Right lobe of liver (tissue), 6 donors: ENCODE measurements at regions not wholly inside any gene's neighbourhood (a gene's known extent, or its start where the extent isn't known, plus 50 kb on each side); places are given as distances from the start of the nearest gene placed in this dataset.
"Not testable (repeated sequence)": the region's sequence is repeated elsewhere in the genome, so short reads cannot be mapped to it uniquely, and the experiment has no call there.

ENCODE experiments used
- ATAC-seq, 4 donors: fragments of 200-7000 bp; cut with Tn5 transposase; one replicate each; pipeline ENCODE4 v1.9.1; 2020; ENCODE audit warnings: mild to moderate bottlenecking in 4 of 4, moderate library complexity in 4 of 4
- DNase-seq, 3 donors: peaks; one replicate each; pipeline ENCODE4 v3.0.0-alpha.2; 2020
- H3K27ac ChIP-seq, 3 donors: fragments of 200-600 bp; one replicate each; pipeline ENCODE4 v1.8.0; 2022
- H3K27me3 ChIP-seq, 2 donors: fragments of 200-600 bp; one replicate each; pipeline ENCODE4 v1.8.0; 2022
- H3K36me3 ChIP-seq, 4 donors: fragments of 200-600 bp; sonication (generic) in 1 of 4; one replicate each; pipeline versions ENCODE4 v1.5.1 to v1.8.0; 2017 to 2022; ENCODE audit warnings: control low read depth in 1 of 4
- H3K4me1 ChIP-seq, 4 donors: fragments of 200-600 bp; sonication (generic) in 1 of 4; one replicate each; pipeline versions ENCODE4 v1.5.1 to v1.8.0; 2017 to 2022; ENCODE audit warnings: control low read depth in 1 of 4
- H3K4me3 ChIP-seq, 3 donors: fragments of 200-600 bp; one replicate each; pipeline ENCODE4 v1.8.0; 2022
- H3K9me3 ChIP-seq, 4 donors: fragments of 200-600 bp; sonication (generic) in 1 of 4; one replicate each; pipeline versions ENCODE4 v1.5.1 to v1.8.0; 2017 to 2022; ENCODE audit warnings: control low read depth in 1 of 4
- POLR2A ChIP-seq: fragments of 450-650 bp; IDR thresholded peaks from one replicate; pipeline ENCODE4 v1.6.1; 2017; ENCODE audit warnings: antibody characterized with exemption, mild to moderate bottlenecking
- WGBS: methylation state at CpG from one replicate; pipeline ENCODE4 v1.1.6; 2018; ENCODE audit warnings: low coverage, low lambda C conversion rate; ENCODE audit not compliant: insufficient coverage; ENCODE audit errors: missing lambda C conversion rate; 5-methylcytosine and 5-hydroxymethylcytosine counted together
- intact Hi-C, 2 donors: fragments of 100-400 bp; cut with DNase I; formaldehyde crosslinking; loops; one replicate each; pipeline versions ENCODE4 v1.11.2 to v1.14.1; 2022
- TF ChIP-seq, protein P1 (sequence below), 4 donors: fragments of 200-600 bp in 3 of 4; fragments of 450-650 bp in 1 of 4; IDR thresholded peaks; one replicate each; pipeline versions ENCODE4 v1.5.1 to v1.8.0; 2016 to 2022; ENCODE audit warnings: antibody characterized with exemption in 4 of 4, mild to moderate bottlenecking in 2 of 4
- donor health status: DM: no; HTN: yes; CAD: no.
- donor health status: DM: no; HTN: no; CAD: no.
- donor health status: DM: no; HTN: no; CAD: no.
- donor health status: DM: no; HTN: yes; CAD: no.
- donor health status: DM: no; HTN: yes; CAD: no.

DNA sequence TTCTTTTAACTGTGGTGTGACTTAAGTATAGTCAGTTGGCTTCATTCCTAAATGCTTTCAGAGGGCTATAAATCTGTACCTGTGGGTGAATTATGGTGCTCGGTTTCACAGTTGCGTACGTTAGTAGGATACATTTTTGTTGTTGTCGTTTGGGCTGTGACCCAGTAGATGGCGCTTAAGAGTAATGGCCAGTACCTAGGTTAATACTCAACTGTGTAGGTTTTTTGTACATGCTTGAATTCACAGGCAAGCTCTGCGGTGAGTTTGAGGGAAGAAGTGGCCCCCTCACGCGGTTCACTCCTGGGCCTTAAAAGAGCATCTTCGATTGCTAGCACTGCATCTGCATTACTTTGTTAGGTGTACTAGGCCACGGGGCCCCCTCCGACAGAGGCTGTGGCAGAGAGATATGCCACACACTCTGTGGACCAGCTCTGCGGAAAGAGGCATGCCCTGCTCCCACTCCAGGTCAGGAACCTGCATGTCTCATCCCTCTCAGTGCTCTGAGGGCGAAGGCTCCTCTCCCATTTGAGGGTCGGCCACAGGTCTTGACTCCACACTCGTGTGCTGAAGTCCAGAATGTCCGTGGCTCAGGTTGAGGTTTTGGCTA is 224.6 kb upstream of the TBL1Y start:
- H3K4me3 ChIP-seq, intact Hi-C loops, H3K27ac ChIP-seq, H3K4me1 ChIP-seq, H3K9me3 ChIP-seq, DNase-seq, H3K36me3 ChIP-seq, H3K27me3 ChIP-seq: not testable (repeated sequence)
- peak in 1 of 4 donors; percentile 65 for ATAC-seq
- no CpG with 5 or more reads among the region's 16 CpGs for WGBS

DNA sequence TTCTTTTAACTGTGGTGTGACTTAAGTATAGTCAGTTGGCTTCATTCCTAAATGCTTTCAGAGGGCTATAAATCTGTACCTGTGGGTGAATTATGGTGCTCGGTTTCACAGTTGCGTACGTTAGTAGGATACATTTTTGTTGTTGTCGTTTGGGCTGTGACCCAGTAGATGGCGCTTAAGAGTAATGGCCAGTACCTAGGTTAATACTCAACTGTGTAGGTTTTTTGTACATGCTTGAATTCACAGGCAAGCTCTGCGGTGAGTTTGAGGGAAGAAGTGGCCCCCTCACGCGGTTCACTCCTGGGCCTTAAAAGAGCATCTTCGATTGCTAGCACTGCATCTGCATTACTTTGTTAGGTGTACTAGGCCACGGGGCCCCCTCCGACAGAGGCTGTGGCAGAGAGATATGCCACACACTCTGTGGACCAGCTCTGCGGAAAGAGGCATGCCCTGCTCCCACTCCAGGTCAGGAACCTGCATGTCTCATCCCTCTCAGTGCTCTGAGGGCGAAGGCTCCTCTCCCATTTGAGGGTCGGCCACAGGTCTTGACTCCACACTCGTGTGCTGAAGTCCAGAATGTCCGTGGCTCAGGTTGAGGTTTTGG is 208.8 kb upstream of the TBL1Y start:
- H3K4me3 ChIP-seq, H3K9me3 ChIP-seq, H3K27me3 ChIP-seq, H3K27ac ChIP-seq, H3K4me1 ChIP-seq, intact Hi-C loops, H3K36me3 ChIP-seq, DNase-seq: not testable (repeated sequence)
- peak in 1 of 4 donors; percentile 61 for ATAC-seq
- no CpG with 5 or more reads among the region's 16 CpGs for WGBS

DNA sequence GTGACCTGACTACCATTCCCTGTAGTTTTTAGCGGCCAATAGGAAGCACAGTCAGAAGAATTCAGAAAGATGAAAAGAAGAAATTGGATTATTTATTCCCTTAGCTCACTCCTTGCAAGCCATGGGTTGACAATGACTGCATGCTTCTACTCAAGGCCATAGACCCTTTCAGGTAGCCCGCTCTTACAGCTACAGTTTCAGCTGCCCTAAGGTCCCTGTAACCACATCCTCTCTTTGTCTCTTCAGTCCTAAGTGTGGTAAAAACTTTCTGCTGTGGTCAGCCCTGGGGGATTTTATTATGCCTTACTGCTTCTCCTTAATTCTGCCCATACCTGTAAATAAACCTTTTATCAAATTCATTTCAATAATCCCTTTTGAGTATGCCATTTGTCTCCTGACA is 189.1 kb upstream of the TBL1Y start:
- WGBS, result no CpG with 5 or more reads among the region's 2 CpGs
- H3K4me1 ChIP-seq, result not testable (repeated sequence)

DNA sequence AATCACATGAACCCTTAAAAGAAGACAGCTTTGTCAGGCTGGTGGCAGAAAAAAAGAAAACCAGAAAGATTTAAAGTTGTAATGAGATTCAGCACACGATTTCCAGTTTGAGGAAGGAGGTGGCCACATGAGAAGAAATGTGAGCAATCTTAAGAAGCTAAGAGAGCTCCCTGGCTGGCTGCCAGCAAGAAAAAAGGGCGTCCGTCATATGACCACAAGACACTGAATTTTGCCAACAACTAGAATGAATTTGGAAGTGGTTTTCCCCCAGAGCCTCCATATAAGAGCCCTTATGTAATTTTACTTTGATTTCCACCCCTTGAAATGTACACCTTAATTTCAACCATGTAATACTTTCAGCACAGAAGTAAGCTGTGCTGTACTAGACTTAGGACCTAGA is 163.3 kb upstream of the TBL1Y start:
- H3K9me3 ChIP-seq, H3K27me3 ChIP-seq, intact Hi-C loops, ATAC-seq, H3K4me1 ChIP-seq, H3K27ac ChIP-seq, DNase-seq, H3K36me3 ChIP-seq, H3K4me3 ChIP-seq: not testable (repeated sequence)
- WGBS, result no CpG with 5 or more reads among the region's 3 CpGs

More for the DNA sequence above, 189.1 kb upstream of the TBL1Y start:
- H3K36me3 ChIP-seq, H3K27me3 ChIP-seq, intact Hi-C loops, H3K27ac ChIP-seq, DNase-seq, H3K9me3 ChIP-seq, H3K4me3 ChIP-seq, ATAC-seq: not testable (repeated sequence)

DNA sequence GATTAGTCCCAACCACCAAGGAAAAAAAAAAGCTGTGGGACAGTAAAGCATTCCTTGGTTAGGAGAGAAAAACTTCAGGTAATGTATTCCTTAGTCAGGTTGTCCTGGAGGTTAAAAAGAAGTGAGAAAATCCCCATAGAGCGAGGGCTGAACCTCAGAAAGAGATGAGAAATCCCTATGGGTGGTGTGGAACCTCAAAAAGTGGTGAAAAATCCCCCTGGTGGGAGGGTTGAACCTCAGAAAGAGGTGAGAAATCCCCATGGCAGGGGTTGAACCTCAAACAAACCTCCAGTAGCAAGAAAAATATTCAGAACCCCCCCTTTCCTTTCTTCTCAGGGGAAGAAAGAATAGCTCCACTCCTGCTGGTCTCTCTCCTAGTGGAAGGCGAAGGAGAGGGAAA is 128.2 kb upstream of the TBL1Y start:
- H3K9me3 ChIP-seq, result no peaks in the 10 kb centered on the region
- WGBS, result no CpG with 5 or more reads among the region's 2 CpGs
- DNase-seq (no peak), ATAC-seq (no peak)
- TF ChIP-seq POLR2A, result no peak
- TF ChIP-seq, protein P1, sequence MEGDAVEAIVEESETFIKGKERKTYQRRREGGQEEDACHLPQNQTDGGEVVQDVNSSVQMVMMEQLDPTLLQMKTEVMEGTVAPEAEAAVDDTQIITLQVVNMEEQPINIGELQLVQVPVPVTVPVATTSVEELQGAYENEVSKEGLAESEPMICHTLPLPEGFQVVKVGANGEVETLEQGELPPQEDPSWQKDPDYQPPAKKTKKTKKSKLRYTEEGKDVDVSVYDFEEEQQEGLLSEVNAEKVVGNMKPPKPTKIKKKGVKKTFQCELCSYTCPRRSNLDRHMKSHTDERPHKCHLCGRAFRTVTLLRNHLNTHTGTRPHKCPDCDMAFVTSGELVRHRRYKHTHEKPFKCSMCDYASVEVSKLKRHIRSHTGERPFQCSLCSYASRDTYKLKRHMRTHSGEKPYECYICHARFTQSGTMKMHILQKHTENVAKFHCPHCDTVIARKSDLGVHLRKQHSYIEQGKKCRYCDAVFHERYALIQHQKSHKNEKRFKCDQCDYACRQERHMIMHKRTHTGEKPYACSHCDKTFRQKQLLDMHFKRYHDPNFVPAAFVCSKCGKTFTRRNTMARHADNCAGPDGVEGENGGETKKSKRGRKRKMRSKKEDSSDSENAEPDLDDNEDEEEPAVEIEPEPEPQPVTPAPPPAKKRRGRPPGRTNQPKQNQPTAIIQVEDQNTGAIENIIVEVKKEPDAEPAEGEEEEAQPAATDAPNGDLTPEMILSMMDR (IDR thresholded peaks at IDR 0.05), result no peak
- intact Hi-C loops, result no loop called here
- H3K4me3 ChIP-seq, result no peak overlapping the region
- H3K36me3 ChIP-seq, result no peaks in the 10 kb centered on the region
- H3K4me1 ChIP-seq, result no peaks in the 10 kb centered on the region
- H3K27me3 ChIP-seq, result no peaks in the 10 kb centered on the region
- H3K27ac ChIP-seq, result no peak overlapping the region

DNA sequence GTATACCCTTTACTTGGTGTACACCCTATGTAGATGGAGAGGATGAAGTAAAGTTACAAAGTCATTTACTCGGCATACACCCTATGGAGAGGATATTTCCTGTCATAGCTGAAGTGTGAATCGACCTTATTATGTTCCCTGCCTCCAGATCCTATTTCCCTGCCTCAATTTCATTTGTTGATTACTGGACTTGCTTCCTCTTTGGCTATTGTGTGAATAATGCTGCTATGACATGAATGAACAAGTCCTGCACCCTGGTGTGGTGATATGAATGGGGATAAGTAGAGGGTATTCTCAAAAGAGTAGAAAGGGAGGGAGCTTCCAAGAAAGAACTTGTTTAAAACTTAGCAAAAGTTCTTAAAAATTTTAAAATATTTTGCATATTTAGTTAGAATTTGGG is 123.5 kb upstream of the TBL1Y start:
- intact Hi-C loops, result no loop called here
- no peak overlapping the region for H3K27ac ChIP-seq
- H3K27me3 ChIP-seq, result no peaks in the 10 kb centered on the region
- no peak overlapping the region for H3K4me3 ChIP-seq
- WGBS, result no CpG with 5 or more reads among the region's 2 CpGs
- H3K4me1 ChIP-seq, result no peaks in the 10 kb centered on the region
- DNase-seq (no peak), ATAC-seq (no peak)
- no peaks in the 10 kb centered on the region for H3K9me3 ChIP-seq
- no peaks in the 10 kb centered on the region for H3K36me3 ChIP-seq
- TF ChIP-seq, protein P1 (IDR thresholded peaks at IDR 0.05), result no peak
- no peak for TF ChIP-seq POLR2A
